GM21786 (cell line): ENCODE measurements at regions not wholly inside any gene's neighbourhood (a gene's known extent, or its start where the extent isn't known, plus 50 kb on each side); places are given as distances from the start of the nearest gene placed in this dataset.

ENCODE experiments used
- ATAC-seq: cut with Tn5 transposase; IDR thresholded peaks from one replicate; pipeline ENCODE4 v1.9.1; 2021; ENCODE audit not compliant: unreplicated experiment

- ATAC-seq, result no peak
Measured at GRCh38 chr2:14684516-14684915, 52.0 kb downstream of the LRATD1 start.

GRCh38 chr2:14690926-14691325 lies 58.4 kb downstream of the LRATD1 start:
- no peak for ATAC-seq

GRCh38 chr2:14693874-14694273 lies 61.4 kb downstream of the LRATD1 start:
- no peak for ATAC-seq

GRCh38 chr2:14700753-14701152 lies 68.2 kb downstream of the LRATD1 start:
- ATAC-seq, result no peak

GRCh38 chr2:14702258-14702657 lies 69.7 kb downstream of the LRATD1 start:
- no peak for ATAC-seq

GRCh38 chr2:14706201-14706600 lies 73.7 kb downstream of the LRATD1 start:
- no peak for ATAC-seq

- no peak for ATAC-seq
Measured at GRCh38 chr2:14712111-14712510, 79.6 kb downstream of the LRATD1 start.

DNA sequence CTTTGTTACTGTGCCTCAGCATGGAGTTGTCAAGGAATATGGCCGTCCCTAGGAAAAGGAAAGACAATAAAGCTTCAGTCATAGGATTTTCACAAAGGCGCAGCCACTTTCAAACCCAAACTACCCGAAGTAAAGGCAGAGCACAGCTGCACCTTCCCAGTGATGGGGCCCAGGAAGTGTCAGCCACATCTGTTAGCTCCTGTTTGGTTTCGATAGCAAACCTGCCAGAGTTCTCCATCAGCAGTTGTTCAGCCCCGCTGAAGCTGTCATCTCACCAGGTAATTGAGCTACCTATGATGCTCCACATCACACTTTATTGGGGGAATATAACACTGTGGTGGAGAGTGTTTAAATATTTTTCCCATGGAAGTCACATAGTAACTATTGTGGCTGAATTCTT lies 80.7 kb downstream of the LRATD1 start:
- ATAC-seq, result no peak

DNA sequence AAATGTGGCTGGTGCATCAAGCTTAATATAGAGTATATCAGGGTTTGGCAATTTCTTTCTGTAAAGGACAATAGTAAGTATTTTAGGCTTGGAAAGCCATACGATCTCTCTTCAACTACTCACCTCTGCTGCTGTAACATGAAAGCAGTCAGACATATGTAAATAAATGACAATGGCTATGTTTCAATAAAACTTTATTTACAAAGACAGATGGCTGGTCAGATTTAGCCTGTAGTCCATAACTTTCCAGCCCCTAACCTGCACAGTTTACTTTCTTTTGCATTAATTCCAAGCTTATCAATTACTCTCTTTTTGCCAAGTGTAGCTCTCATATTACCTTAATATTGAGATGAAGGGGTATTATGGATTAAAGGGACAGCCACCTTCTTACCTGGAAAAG lies 83.1 kb downstream of the LRATD1 start:
- ATAC-seq, result no peak

GRCh38 chr2:14716319-14716718 lies 83.8 kb downstream of the LRATD1 start:
- no peak for ATAC-seq

- ATAC-seq, result no peak
Measured at GRCh38 chr2:14717131-14717530, 84.6 kb downstream of the LRATD1 start.

- no peak for ATAC-seq
Measured at GRCh38 chr2:14720319-14720718, 87.8 kb downstream of the LRATD1 start.

DNA sequence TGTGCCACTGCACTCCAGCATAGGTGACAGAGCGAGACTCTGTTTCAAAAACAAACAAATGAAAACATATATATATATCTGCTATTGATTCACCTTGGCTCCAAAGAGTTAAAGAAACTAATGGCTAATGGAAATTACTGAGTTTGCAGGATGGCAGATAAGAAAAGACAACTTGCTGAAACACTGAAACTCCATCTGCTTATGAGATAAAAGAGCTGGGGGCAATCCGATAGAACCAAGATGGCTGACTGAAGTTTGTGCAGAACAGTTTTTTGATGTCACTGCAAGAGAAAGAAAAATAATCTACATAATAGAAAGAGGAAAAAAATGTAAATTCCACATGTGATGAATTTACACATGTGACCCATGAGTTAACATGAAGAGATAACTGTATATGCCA lies 88.2 kb downstream of the LRATD1 start:
- ATAC-seq, result no peak

DNA sequence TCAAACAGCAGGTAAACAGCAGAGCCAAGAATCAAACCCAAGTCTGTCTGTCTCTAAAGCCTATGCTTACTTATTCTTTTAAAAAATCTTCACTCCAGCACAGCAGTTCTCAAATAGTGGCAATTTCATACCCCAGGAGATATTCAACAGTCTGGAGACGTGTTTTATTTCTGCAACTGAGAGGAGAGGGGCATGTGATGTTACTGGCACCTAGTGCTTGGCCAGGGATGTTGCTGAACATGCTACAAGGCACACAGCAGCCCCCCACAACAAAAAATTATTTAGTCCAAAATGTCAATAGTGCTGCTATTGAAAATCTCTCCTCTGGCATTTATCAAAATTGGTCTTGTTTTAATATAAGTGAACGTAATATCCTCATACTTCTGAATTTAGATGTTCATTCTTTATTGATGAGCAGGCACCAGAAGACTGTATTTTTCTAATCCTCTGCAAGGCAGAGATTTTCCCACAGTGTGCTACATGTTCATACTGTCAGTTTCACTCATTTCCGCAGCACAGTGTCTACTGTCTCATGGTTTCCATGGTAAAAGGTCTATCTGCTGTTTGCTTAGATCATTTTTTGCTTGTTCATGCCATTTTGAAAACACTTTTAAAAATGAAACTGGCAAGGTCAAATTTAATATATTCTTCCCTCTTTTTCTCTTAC lies 90.5 kb downstream of the LRATD1 start:
- no peak for ATAC-seq

- no peak for ATAC-seq
Measured at GRCh38 chr2:14723684-14724083, 91.2 kb downstream of the LRATD1 start.

DNA sequence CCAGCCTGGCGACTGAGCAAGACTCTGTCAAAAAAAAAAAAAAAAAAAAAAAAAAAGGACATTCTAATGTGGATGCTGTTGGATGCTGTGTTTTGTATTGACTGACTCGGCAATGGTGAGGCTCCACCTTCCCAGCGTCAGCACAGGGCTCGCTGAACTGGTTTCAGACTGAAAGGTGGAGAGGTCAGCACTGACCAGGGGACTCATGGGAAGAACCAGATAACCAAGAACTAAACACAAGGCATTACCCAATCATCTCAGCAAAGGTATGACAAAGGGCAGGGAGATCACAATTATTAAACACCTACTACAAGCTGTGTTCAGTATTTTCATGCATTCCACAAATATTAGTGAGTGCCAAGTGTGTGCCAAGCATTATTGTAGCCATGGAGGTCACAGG lies 103.2 kb downstream of the LRATD1 start:
- no peak for ATAC-seq

- ATAC-seq, result no peak
Measured at GRCh38 chr2:14737201-14737600, 104.7 kb downstream of the LRATD1 start.

GRCh38 chr2:14743861-14744260 lies 111.3 kb downstream of the LRATD1 start:
- ATAC-seq, result no peak

DNA sequence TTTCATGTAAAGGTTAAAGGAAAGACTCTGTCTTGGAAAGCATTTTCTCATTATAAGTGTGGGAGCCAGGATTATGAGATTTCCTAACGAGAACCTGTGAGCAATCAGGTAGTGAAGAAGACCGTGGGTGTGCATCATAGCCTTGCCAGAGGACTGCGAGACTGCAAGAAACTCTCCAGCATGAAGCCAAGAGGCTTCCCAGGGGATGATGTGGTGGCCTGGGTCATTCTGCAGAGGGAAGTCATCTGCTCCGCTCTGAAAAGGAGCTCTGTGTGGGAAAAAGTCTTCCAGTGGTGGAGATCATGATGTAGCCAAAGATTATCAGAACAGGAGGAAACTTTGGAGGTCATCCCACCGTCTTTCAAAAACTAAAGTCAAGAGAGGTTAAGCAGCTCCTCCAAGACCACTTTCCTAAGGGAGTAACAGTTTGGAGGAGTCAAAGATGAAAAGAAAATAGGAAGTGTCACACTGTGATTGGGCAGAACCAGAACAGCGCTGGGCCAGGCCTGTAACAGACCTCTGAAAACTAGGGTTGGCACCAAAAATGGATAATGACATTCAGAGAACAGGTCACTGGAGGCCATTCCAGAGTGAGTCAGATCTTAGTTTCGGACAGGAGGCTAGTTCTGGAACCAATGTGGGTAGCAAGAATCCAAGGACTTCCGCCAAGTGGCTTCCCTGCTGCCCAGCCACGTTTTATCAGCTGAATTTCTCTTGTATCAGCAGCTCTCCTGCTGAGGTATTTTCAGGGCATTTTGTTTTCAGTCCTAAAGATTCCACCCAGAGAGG lies 113.0 kb downstream of the LRATD1 start:
- ATAC-seq, result no peak

DNA sequence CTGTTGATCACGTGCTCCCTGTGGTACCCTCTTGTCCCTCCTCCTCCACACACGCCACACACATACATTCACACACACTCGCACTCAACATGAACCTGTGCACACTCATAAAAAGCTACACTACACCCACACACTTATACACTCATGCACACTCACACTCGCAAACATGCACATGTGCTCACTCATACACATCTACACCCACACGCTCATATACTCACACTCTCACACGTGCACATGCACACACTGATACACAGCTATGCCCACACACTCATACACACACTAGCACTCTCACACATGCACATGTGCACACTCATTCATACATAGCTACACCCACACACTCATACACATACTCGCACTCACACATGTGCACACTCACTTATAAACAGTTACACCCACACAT lies 113.6 kb downstream of the LRATD1 start:
- ATAC-seq, result no peak

- no peak for ATAC-seq
Measured at GRCh38 chr2:14747447-14747846, 114.9 kb downstream of the LRATD1 start.

DNA sequence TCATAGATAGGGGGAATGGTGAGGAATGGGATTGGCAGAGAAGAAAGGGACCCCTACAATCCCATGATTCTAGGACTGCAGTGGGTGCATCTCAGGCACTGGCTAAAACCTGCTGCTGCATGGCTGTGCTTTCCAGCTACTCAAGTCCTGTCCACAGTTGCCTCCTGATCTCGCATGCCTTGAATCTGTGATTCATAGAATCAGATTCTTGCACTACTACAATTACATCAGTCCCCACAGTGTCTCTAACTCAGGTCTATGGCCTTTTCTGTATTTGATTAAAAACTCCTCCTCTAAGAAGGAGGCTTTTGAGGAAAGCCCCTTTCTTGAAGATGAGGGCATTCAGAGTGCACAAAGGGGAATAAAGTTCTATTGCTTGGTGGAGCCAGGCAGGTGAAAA lies 117.4 kb downstream of the LRATD1 start:
- ATAC-seq, result no peak

DNA sequence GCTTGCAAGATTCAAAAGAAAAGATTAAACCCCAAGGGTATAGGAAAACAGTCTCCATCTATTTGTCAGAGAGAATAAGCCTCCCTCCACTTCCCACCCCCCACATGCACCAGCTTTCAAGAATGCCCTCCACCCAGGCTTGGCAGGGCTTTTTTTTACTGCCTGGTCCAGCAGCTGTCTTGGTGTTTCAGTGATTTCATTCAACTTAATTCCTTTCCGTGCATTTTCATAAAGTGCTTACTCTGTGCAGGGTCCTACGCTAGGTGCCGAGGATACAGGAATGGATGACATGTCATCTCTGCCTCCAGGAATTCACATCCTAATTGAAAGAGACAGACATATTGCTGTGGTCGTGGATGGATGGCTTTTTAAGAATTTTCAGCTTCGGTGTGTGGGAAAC lies 117.9 kb downstream of the LRATD1 start:
- ATAC-seq, result no peak
